OCI-LY1 (cell line): ENCODE measurements at regions not wholly inside any gene's neighbourhood (a gene's known extent, or its start where the extent isn't known, plus 50 kb on each side); places are given as distances from the start of the nearest gene placed in this dataset.

ENCODE experiments used
- H2AFZ ChIP-seq: fragments of 200-600 bp; sonication (generic), shearing (Covaris generic); 2 replicates; pipeline ENCODE4 v1.6.0; 2014; ENCODE audit warnings: antibody characterized with exemption, mild to moderate bottlenecking, low read length
- H3F3A ChIP-seq: fragments of 200-600 bp; sonication (generic), shearing (Covaris generic); 2 replicates; pipeline ENCODE4 v1.6.0; 2014; ENCODE audit warnings: mild to moderate bottlenecking, antibody characterized with exemption, low read length, moderate library complexity; ENCODE audit not compliant: insufficient read depth
- H3K27ac ChIP-seq: fragments of 200-600 bp; sonication (generic); 2 replicates; pipeline ENCODE4 v1.5.1; 2014; ENCODE audit warnings: low read length, mixed run types, mild to moderate bottlenecking, low read depth; ENCODE audit not compliant: poor library complexity, severe bottlenecking
- H3K27me3 ChIP-seq: fragments of 200-600 bp; sonication (generic); 2 replicates; pipeline ENCODE4 v1.6.0; 2014; ENCODE audit warnings: antibody characterized with exemption, mild to moderate bottlenecking, low read length, moderate library complexity; ENCODE audit not compliant: insufficient read depth
- H3K36me3 ChIP-seq: fragments of 200-600 bp; sonication (generic); 2 replicates; pipeline ENCODE4 v1.6.1; 2014; ENCODE audit warnings: mild to moderate bottlenecking, antibody characterized with exemption, low read length, moderate library complexity, mixed read lengths; ENCODE audit not compliant: insufficient read depth
- H3K4me1 ChIP-seq: fragments of 200-600 bp; sonication (generic); 2 replicates; pipeline ENCODE4 v1.5.1; 2014; ENCODE audit warnings: mild to moderate bottlenecking, low read length, moderate library complexity; ENCODE audit not compliant: insufficient read depth, severe bottlenecking
- H3K4me2 ChIP-seq: fragments of 200-600 bp; sonication (generic), shearing (Covaris generic); 2 replicates; pipeline ENCODE4 v1.6.1; 2014; ENCODE audit warnings: low read length
- H3K4me3 ChIP-seq: fragments of 200-600 bp; sonication (generic); 2 replicates; pipeline ENCODE4 v1.5.1; 2014; ENCODE audit warnings: low read length, low read depth, mild to moderate bottlenecking, mixed read lengths; ENCODE audit not compliant: poor library complexity, severe bottlenecking
- H3K79me2 ChIP-seq: fragments of 200-600 bp; shearing (Covaris generic); 2 replicates; pipeline ENCODE4 v1.6.1; 2016; ENCODE audit warnings: mixed run types, low read length, mixed read lengths; ENCODE audit not compliant: insufficient read depth
- H3K9ac ChIP-seq: fragments of 200-600 bp; sonication (generic), shearing (Covaris generic); 2 replicates; pipeline ENCODE4 v1.6.1; 2014; ENCODE audit warnings: mild to moderate bottlenecking, low read length, mixed read lengths
- H3K9me2 ChIP-seq: fragments of 200-600 bp; sonication (generic), shearing (Covaris generic); 2 replicates; pipeline ENCODE4 v1.6.1; 2014; ENCODE audit warnings: low read depth, mild to moderate bottlenecking, low read length, mixed read lengths
- H3K9me3 ChIP-seq: fragments of 200-600 bp; shearing (Covaris generic); 2 replicates; pipeline ENCODE4 v1.6.1; 2014; ENCODE audit warnings: low read length, mixed read lengths
- H4K20me1 ChIP-seq: fragments of 200-600 bp; sonication (generic), shearing (Covaris generic); 2 replicates; pipeline ENCODE4 v1.6.0; 2016; ENCODE audit warnings: mild to moderate bottlenecking, low read length; ENCODE audit not compliant: insufficient read depth
- CTCF ChIP-seq: fragments of 200-600 bp; sonication (generic), shearing (Covaris generic); IDR thresholded peaks from 2 replicates; pipeline ENCODE4 v1.5.1; 2017; ENCODE audit warnings: mild to moderate bottlenecking, antibody characterized with exemption, low read length, moderate library complexity, mixed read lengths
- EZH2 ChIP-seq: fragments of 200-600 bp; sonication (generic), shearing (Covaris generic); IDR thresholded peaks from 2 replicates; pipeline ENCODE4 v1.8.0; 2017; ENCODE audit warnings: borderline replicate concordance, mixed run types, mild to moderate bottlenecking, antibody characterized with exemption, low read length, moderate library complexity, mixed read lengths

GRCh38 chr12:40522837-40523236, 169.4 kb upstream of the CNTN1 start:
- Histone ChIP-seq H4K20me1 (no peaks in the 10 kb centered on the region), H3K9me2 (no peaks in the 10 kb centered on the region), H3K27me3 (no peaks in the 10 kb centered on the region), H3K4me2 (no peak overlapping the region), H3K4me3 (no peak overlapping the region), H3F3A (no peaks in the 10 kb centered on the region), H3K9ac (no peak overlapping the region), H3K36me3 (no peaks in the 10 kb centered on the region), H2AFZ (no peak overlapping the region), H3K9me3 (no peaks in the 10 kb centered on the region), H3K4me1 (peaks cover 6% of the 10 kb centered on the region), H3K79me2 (no peaks in the 10 kb centered on the region), H3K27ac (no peak overlapping the region)
- TF ChIP-seq CTCF (no peak), EZH2 (no peak)

GRCh38 chr12:40525054-40525453, 167.2 kb upstream of the CNTN1 start:
- Histone ChIP-seq H3K4me3 (no peak overlapping the region), H3K4me1 (peaks cover 6% of the 10 kb centered on the region), H3K27me3 (no peaks in the 10 kb centered on the region), H2AFZ (no peak overlapping the region), H3F3A (no peaks in the 10 kb centered on the region), H4K20me1 (no peaks in the 10 kb centered on the region), H3K9ac (no peak overlapping the region), H3K4me2 (no peak overlapping the region), H3K9me3 (no peaks in the 10 kb centered on the region), H3K79me2 (no peaks in the 10 kb centered on the region), H3K27ac (no peak overlapping the region), H3K36me3 (no peaks in the 10 kb centered on the region), H3K9me2 (no peaks in the 10 kb centered on the region)
- TF ChIP-seq EZH2 (no peak), CTCF (no peak)

GRCh38 chr12:40534828-40535227, 157.4 kb upstream of the CNTN1 start:
- no peak overlapping the region for H2AFZ ChIP-seq
- H3K4me2 ChIP-seq, result no peak overlapping the region
- no peaks in the 10 kb centered on the region for H3K36me3 ChIP-seq
- H3K27me3 ChIP-seq, result no peaks in the 10 kb centered on the region
- H3K9me3 ChIP-seq, result no peaks in the 10 kb centered on the region
- H3K79me2 ChIP-seq, result no peaks in the 10 kb centered on the region
- no peak overlapping the region for H3K9ac ChIP-seq
- no peaks in the 10 kb centered on the region for H3K9me2 ChIP-seq
- H3K4me1 ChIP-seq, result no peaks in the 10 kb centered on the region
- no peak overlapping the region for H3K4me3 ChIP-seq
- H4K20me1 ChIP-seq, result no peaks in the 10 kb centered on the region
- TF ChIP-seq CTCF, result no peak
- TF ChIP-seq EZH2, result no peak
- H3F3A ChIP-seq, result no peaks in the 10 kb centered on the region
- H3K27ac ChIP-seq, result no peak overlapping the region
